CD4-positive, CD25-positive, alpha-beta regulatory T cell (primary cell): ENCODE measurements at regions not wholly inside any gene's neighbourhood (a gene's known extent, or its start where the extent isn't known, plus 50 kb on each side); places are given as distances from the start of the nearest gene placed in this dataset.

ENCODE experiments used
- ATAC-seq, 2 donors: fragments of 150-1000 bp; cut with Tn5 transposase; one replicate each; pipeline ENCODE4 v1.10.0; 2021; ENCODE audit warnings: low read depth in 2 of 2, moderate number of reproducible peaks in 2 of 2, moderate library complexity in 1 of 2
- DNase-seq, 3 donors: peaks; one replicate each; pipeline versions ENCODE4 v3.0.0 to v3.0.0-alpha.2; 2012 to 2022; ENCODE audit warnings: mixed read lengths in 1 of 3
- H3K27ac ChIP-seq: one replicate; pipeline ENCODE4 v1.7.0; 2013; ENCODE audit warnings: mild to moderate bottlenecking, low read length; ENCODE audit not compliant: insufficient read depth, poor library complexity, severe bottlenecking
- H3K27me3 ChIP-seq: one replicate; pipeline ENCODE4 v1.7.0; 2013; ENCODE audit warnings: low read length; ENCODE audit not compliant: control insufficient read depth, insufficient read depth
- H3K36me3 ChIP-seq: one replicate; pipeline ENCODE4 v1.7.0; 2013; ENCODE audit warnings: mild to moderate bottlenecking, low read length, moderate library complexity; ENCODE audit not compliant: control insufficient read depth, insufficient read depth
- H3K4me1 ChIP-seq: 2 replicates; pipeline ENCODE4 v1.7.0; 2013; ENCODE audit warnings: mild to moderate bottlenecking, low read length; ENCODE audit not compliant: insufficient read depth, control insufficient read depth, poor library complexity, severe bottlenecking
- H3K4me3 ChIP-seq: one replicate; pipeline ENCODE4 v1.7.0; 2013; ENCODE audit warnings: low read depth, mild to moderate bottlenecking, low read length, moderate library complexity
- H3K9me3 ChIP-seq, 2 experiments: 1 replicate in 1 of 2; 2 replicates in 1 of 2; pipeline ENCODE4 v1.7.0; 2013; ENCODE audit warnings: low read length in 2 of 2, mild to moderate bottlenecking in 1 of 2, moderate library complexity in 1 of 2; ENCODE audit not compliant: control insufficient read depth in 2 of 2
- H3K27ac Mint-ChIP-seq, 3 donors: one replicate each; pipeline ENCODE4 v1.8.0; 2020 to 2022; ENCODE audit warnings: mild to moderate bottlenecking in 3 of 3, mixed read lengths in 3 of 3, moderate library complexity in 2 of 3
- H3K27me3 Mint-ChIP-seq: one replicate; pipeline ENCODE4 v1.8.0; 2022; ENCODE audit warnings: mild to moderate bottlenecking, mixed read lengths
- H3K36me3 Mint-ChIP-seq: one replicate; pipeline ENCODE4 v1.8.0; 2020; ENCODE audit warnings: mixed read lengths
- H3K4me1 Mint-ChIP-seq, 4 donors: one replicate each; pipeline ENCODE4 v1.8.0; 2020 to 2022; ENCODE audit warnings: mixed read lengths in 4 of 4, mild to moderate bottlenecking in 1 of 4
- H3K4me3 Mint-ChIP-seq, 4 donors: one replicate each; pipeline ENCODE4 v1.8.0; 2020 to 2022; ENCODE audit warnings: mild to moderate bottlenecking in 4 of 4, mixed read lengths in 4 of 4, moderate library complexity in 3 of 4
- H3K9me3 Mint-ChIP-seq, 7 donors: one replicate each; pipeline ENCODE4 v1.8.0; 2020 to 2022; ENCODE audit warnings: mixed read lengths in 7 of 7, mild to moderate bottlenecking in 3 of 7, moderate library complexity in 2 of 7

GRCh38 chr6:142561511-142562265, 259.9 kb downstream of the ADGRG6 start:
- Histone ChIP-seq H3K4me1 (no peaks in the 10 kb centered on the region), H3K27me3 (no peaks in the 10 kb centered on the region), H3K36me3 (no peaks in the 10 kb centered on the region), H3K9me3 (no peaks in the 10 kb centered on the region), H3K27ac (no peak overlapping the region), H3K4me3 (no peak overlapping the region)
- Mint-ChIP-seq H3K4me1 (peaks cover 0 to 20% (median 5%) of the 10 kb centered on the region in 4 donors), H3K27me3 (peaks cover 4% of the 10 kb centered on the region), H3K9me3 (peaks cover 0 to 5% (median 0%) of the 10 kb centered on the region in 7 donors), H3K36me3 (no peaks in the 10 kb centered on the region), H3K4me3 (no peak overlapping the region), H3K27ac (no peak overlapping the region)
- ATAC-seq = no peak
- no peak for DNase-seq

GRCh38 chr6:142562865-142563264, 261.1 kb downstream of the ADGRG6 start:
- Histone ChIP-seq H3K27ac (no peak overlapping the region), H3K27me3 (no peaks in the 10 kb centered on the region), H3K4me3 (no peak overlapping the region), H3K4me1 (no peaks in the 10 kb centered on the region), H3K9me3 (no peaks in the 10 kb centered on the region), H3K36me3 (no peaks in the 10 kb centered on the region)
- Mint-ChIP-seq H3K36me3 (no peaks in the 10 kb centered on the region), H3K4me3 (no peak overlapping the region), H3K9me3 (peaks cover 0 to 5% (median 0%) of the 10 kb centered on the region in 7 donors), H3K27ac (no peak overlapping the region), H3K4me1 (peaks cover 3 to 27% (median 6%) of the 10 kb centered on the region in 4 donors), H3K27me3 (peaks cover 4% of the 10 kb centered on the region)
- DNase-seq (no peak), ATAC-seq (no peak)

GRCh38 chr6:142566628-142567396, 265.0 kb downstream of the ADGRG6 start:
- H3K4me3 ChIP-seq = no peak overlapping the region
- ATAC-seq = peak in 1 of 2 donors; percentile 50
- H3K36me3 ChIP-seq = no peaks in the 10 kb centered on the region
- DNase-seq = peak; percentile 4 to 51 (median 49)
- peak overlapping the region in 2 of 3 donors; percentile 3 to 76 for H3K27ac Mint-ChIP-seq
- H3K27me3 ChIP-seq = no peaks in the 10 kb centered on the region
- no peak overlapping the region for H3K4me3 Mint-ChIP-seq
- H3K36me3 Mint-ChIP-seq = no peaks in the 10 kb centered on the region
- H3K4me1 ChIP-seq = peaks cover 7% of the 10 kb centered on the region
- H3K9me3 ChIP-seq = no peaks in the 10 kb centered on the region
- no peaks in the 10 kb centered on the region for H3K9me3 Mint-ChIP-seq
- H3K27ac ChIP-seq = no peak overlapping the region
- peaks cover 4 to 46% (median 12%) of the 10 kb centered on the region in 4 donors for H3K4me1 Mint-ChIP-seq
- H3K27me3 Mint-ChIP-seq = no peaks in the 10 kb centered on the region

- Mint-ChIP-seq H3K4me1 (peaks cover 4 to 43% (median 11%) of the 10 kb centered on the region in 4 donors), H3K9me3 (no peaks in the 10 kb centered on the region), H3K36me3 (no peaks in the 10 kb centered on the region), H3K27ac (peak overlapping the region in 1 of 3 donors; percentile 76), H3K4me3 (no peak overlapping the region), H3K27me3 (no peaks in the 10 kb centered on the region)
- DNase-seq = no peak
- no peaks in the 10 kb centered on the region for H3K27me3 ChIP-seq
- no peak overlapping the region for H3K27ac ChIP-seq
- no peaks in the 10 kb centered on the region for H3K36me3 ChIP-seq
- ATAC-seq = no peak
- H3K4me1 ChIP-seq = peaks cover 7% of the 10 kb centered on the region
- H3K4me3 ChIP-seq = no peak overlapping the region
- no peaks in the 10 kb centered on the region for H3K9me3 ChIP-seq
Measured at GRCh38 chr6:142567461-142567860, 265.7 kb downstream of the ADGRG6 start.

- Mint-ChIP-seq H3K36me3 (no peaks in the 10 kb centered on the region), H3K9me3 (peaks cover 0 to 3% (median 0%) of the 10 kb centered on the region in 7 donors), H3K27ac (peak overlapping the region; percentile 12 to 64 (median 15)), H3K4me3 (peak overlapping the region in 2 of 4 donors; percentile 2 to 46), H3K27me3 (no peaks in the 10 kb centered on the region), H3K4me1 (peaks cover 4 to 38% (median 11%) of the 10 kb centered on the region in 4 donors)
- H3K36me3 ChIP-seq = no peaks in the 10 kb centered on the region
- peaks cover 7% of the 10 kb centered on the region for H3K4me1 ChIP-seq
- DNase-seq = no peak
- H3K4me3 ChIP-seq = no peak overlapping the region
- peaks cover 0 to 4% of the 10 kb centered on the region in 2 experiments for H3K9me3 ChIP-seq
- H3K27me3 ChIP-seq = no peaks in the 10 kb centered on the region
- no peak overlapping the region for H3K27ac ChIP-seq
- no peak for ATAC-seq
Measured at GRCh38 chr6:142568857-142569597, 267.2 kb downstream of the ADGRG6 start.

GRCh38 chr6:142569676-142570075, 267.9 kb downstream of the ADGRG6 start:
- Histone ChIP-seq H3K36me3 (no peaks in the 10 kb centered on the region), H3K27me3 (no peaks in the 10 kb centered on the region), H3K9me3 (peaks cover 3 to 6% of the 10 kb centered on the region in 2 experiments), H3K4me1 (peaks cover 7% of the 10 kb centered on the region), H3K27ac (no peak overlapping the region), H3K4me3 (no peak overlapping the region)
- Mint-ChIP-seq H3K4me1 (peaks cover 4 to 38% (median 11%) of the 10 kb centered on the region in 4 donors), H3K27ac (peak overlapping the region; percentile 0 to 23 (median 15)), H3K9me3 (peaks cover 0 to 6% (median 0%) of the 10 kb centered on the region in 7 donors), H3K36me3 (no peaks in the 10 kb centered on the region), H3K27me3 (no peaks in the 10 kb centered on the region), H3K4me3 (peak overlapping the region in 2 of 4 donors; percentile 2 to 46)
- ATAC-seq (peak; percentile 44 to 58), DNase-seq (peak in 1 of 3 donors; percentile 35)

- no peak overlapping the region for H3K4me3 Mint-ChIP-seq
- DNase-seq = no peak
- Histone ChIP-seq H3K9me3 (peaks cover 3 to 6% of the 10 kb centered on the region in 2 experiments), H3K4me3 (no peak overlapping the region), H3K4me1 (peaks cover 7% of the 10 kb centered on the region), H3K27ac (no peak overlapping the region), H3K36me3 (no peaks in the 10 kb centered on the region), H3K27me3 (no peaks in the 10 kb centered on the region)
- H3K27me3 Mint-ChIP-seq = no peaks in the 10 kb centered on the region
- no peak for ATAC-seq
- peak overlapping the region; percentile 15 to 67 (median 16) for H3K27ac Mint-ChIP-seq
- H3K36me3 Mint-ChIP-seq = no peaks in the 10 kb centered on the region
- peaks cover 0 to 11% (median 3%) of the 10 kb centered on the region in 7 donors for H3K9me3 Mint-ChIP-seq
- peaks cover 4 to 38% (median 11%) of the 10 kb centered on the region in 4 donors for H3K4me1 Mint-ChIP-seq
Measured at GRCh38 chr6:142570221-142570671, 268.4 kb downstream of the ADGRG6 start.
